Choroid plexus epithelial cell (primary cell): ENCODE measurements at regions not wholly inside any gene's neighbourhood (a gene's known extent, or its start where the extent isn't known, plus 50 kb on each side); places are given as distances from the start of the nearest gene placed in this dataset.

Experiments used
- DNase-seq: peaks from one replicate; pipeline ENCODE4 v3.0.0-alpha.2; 2010; ENCODE audit warnings: low read depth
- H3K4me3 ChIP-seq: 2 replicates; pipeline ENCODE4 v1.5.1; 2011; ENCODE audit warnings: low read depth, mild to moderate bottlenecking, control low read depth, low read length, moderate library complexity
- TF ChIP-seq, protein P1 (sequence below): conservative IDR thresholded peaks from 2 replicates; pipeline ENCODE4 v1.5.1; 2011; ENCODE audit warnings: low read depth, mild to moderate bottlenecking, control low read depth, inconsistent platforms, low read length, moderate library complexity

DNA sequence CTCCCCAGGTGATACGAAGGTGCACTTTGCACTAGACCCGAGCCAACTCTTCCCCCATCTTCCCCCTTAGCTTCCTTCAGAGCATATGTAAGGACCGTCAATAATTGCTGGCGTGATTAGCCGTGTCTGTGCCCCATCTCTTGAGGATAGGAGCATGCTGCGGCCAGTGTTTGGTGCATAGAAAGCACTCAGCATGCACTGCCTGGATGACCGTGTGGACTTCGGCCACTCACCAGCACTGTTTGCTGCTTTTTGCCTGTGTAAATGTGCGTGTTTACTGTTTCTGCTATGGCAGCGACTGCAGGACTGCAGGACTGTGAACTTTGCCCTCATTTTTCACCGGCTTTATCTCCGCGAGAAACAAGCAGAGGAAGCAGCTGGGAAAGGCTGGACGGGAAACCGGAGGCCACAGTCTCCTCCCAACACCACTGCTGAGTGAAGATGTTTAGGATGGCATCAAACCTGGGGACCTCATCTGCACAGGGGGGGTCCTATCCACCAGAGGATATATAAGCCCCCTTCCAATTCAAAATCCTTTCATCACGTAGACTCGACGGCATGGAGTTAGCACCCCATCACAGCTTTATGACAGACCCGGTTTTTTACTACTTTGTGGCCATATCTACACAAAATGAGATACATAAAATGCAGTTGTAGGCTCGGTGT lies 150.6 kb upstream of the AFDN start:
- H3K4me3 ChIP-seq: no peak overlapping the region
- TF ChIP-seq, protein P1, sequence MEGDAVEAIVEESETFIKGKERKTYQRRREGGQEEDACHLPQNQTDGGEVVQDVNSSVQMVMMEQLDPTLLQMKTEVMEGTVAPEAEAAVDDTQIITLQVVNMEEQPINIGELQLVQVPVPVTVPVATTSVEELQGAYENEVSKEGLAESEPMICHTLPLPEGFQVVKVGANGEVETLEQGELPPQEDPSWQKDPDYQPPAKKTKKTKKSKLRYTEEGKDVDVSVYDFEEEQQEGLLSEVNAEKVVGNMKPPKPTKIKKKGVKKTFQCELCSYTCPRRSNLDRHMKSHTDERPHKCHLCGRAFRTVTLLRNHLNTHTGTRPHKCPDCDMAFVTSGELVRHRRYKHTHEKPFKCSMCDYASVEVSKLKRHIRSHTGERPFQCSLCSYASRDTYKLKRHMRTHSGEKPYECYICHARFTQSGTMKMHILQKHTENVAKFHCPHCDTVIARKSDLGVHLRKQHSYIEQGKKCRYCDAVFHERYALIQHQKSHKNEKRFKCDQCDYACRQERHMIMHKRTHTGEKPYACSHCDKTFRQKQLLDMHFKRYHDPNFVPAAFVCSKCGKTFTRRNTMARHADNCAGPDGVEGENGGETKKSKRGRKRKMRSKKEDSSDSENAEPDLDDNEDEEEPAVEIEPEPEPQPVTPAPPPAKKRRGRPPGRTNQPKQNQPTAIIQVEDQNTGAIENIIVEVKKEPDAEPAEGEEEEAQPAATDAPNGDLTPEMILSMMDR: no peak
- peak; percentile 51 for DNase-seq

GRCh38 chr6:167676666-167677421 lies 149.9 kb upstream of the AFDN start:
- TF ChIP-seq, protein P1: no peak
- H3K4me3 ChIP-seq: no peak overlapping the region
- DNase-seq: no peak

DNA sequence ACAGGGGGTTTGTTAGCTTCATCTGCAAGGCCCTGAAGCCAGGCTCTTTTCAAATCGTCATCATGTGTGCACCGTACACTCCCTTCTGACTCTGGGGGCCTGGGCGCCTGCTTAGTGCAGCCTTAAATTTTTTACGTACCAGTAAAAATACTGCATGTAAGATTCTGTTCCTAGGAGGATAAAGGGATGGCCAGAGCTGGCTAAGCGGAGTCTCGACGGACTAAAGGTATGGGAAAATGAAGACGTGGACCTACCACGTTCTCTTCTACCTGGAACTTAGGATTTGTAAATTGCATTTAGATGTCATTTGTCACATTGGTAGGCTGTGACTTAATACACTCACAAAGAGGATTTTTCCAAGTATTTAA lies 149.3 kb upstream of the AFDN start:
- TF ChIP-seq, protein P1: no peak
- DNase-seq: no peak
- no peak overlapping the region for H3K4me3 ChIP-seq

GRCh38 chr6:167678102-167679101 lies 148.3 kb upstream of the AFDN start:
- H3K4me3 ChIP-seq: peak overlapping the region; percentile 23
- peak; percentile 19 for DNase-seq
- TF ChIP-seq, protein P1: no peak

GRCh38 chr6:167679122-167679736 lies 147.5 kb upstream of the AFDN start:
- H3K4me3 ChIP-seq: no peak overlapping the region
- TF ChIP-seq, protein P1: no peak
- DNase-seq: no peak

- no peak for DNase-seq
- no peak overlapping the region for H3K4me3 ChIP-seq
- TF ChIP-seq, protein P1: no peak
These were observed 146.7 kb upstream of the AFDN start for GRCh38 chr6:167679790-167680604.
